HG03558 (cell line): ENCODE measurements at regions not wholly inside any gene's neighbourhood (a gene's known extent, or its start where the extent isn't known, plus 50 kb on each side); places are given as distances from the start of the nearest gene placed in this dataset.
"Not testable (repeated sequence)": the region's sequence is repeated elsewhere in the genome, so short reads cannot be mapped to it uniquely, and the experiment has no call there.

Source experiments
- ATAC-seq: cut with Tn5 transposase; IDR thresholded peaks from one replicate; pipeline ENCODE4 v1.9.1; 2021; ENCODE audit warnings: moderate number of reproducible peaks; ENCODE audit not compliant: unreplicated experiment; ENCODE audit errors: extremely low read depth

GRCh38 chr10:8172604-8173003, 118.1 kb downstream of the GATA3 start:
- no peak for ATAC-seq

GRCh38 chr10:8173243-8173865, 118.9 kb downstream of the GATA3 start:
- ATAC-seq, result no peak

GRCh38 chr10:8173866-8174243, 119.4 kb downstream of the GATA3 start:
- ATAC-seq, result no peak

GRCh38 chr10:8174762-8175161, 120.3 kb downstream of the GATA3 start:
- ATAC-seq, result no peak

GRCh38 chr10:8177526-8177925, 123.0 kb downstream of the GATA3 start:
- ATAC-seq, result not testable (repeated sequence)

GRCh38 chr10:8179773-8180172, 125.3 kb downstream of the GATA3 start:
- not testable (repeated sequence) for ATAC-seq

GRCh38 chr10:8180360-8181109, 126.0 kb downstream of the GATA3 start:
- ATAC-seq, result no peak

GRCh38 chr10:8181496-8182157, 127.1 kb downstream of the GATA3 start:
- no peak for ATAC-seq

- no peak for ATAC-seq
These were observed 128.3 kb downstream of the GATA3 start for GRCh38 chr10:8182806-8183205.

GRCh38 chr10:8183241-8183704, 128.8 kb downstream of the GATA3 start:
- ATAC-seq, result no peak

- ATAC-seq, result no peak
These were observed 132.7 kb downstream of the GATA3 start for GRCh38 chr10:8187171-8187666.

GRCh38 chr10:8189458-8189857, 135.0 kb downstream of the GATA3 start:
- ATAC-seq, result no peak

- no peak for ATAC-seq
These were observed 137.8 kb downstream of the GATA3 start for GRCh38 chr10:8192301-8192700.

- ATAC-seq, result no peak
These were observed 139.1 kb downstream of the GATA3 start for GRCh38 chr10:8193546-8193945.

- no peak for ATAC-seq
These were observed 139.6 kb downstream of the GATA3 start for GRCh38 chr10:8194050-8194449.

GRCh38 chr10:8206882-8207281, 152.4 kb downstream of the GATA3 start:
- no peak for ATAC-seq

GRCh38 chr10:8211631-8212030, 157.1 kb downstream of the GATA3 start:
- ATAC-seq, result no peak

GRCh38 chr10:8213735-8214134, 159.2 kb downstream of the GATA3 start:
- no peak for ATAC-seq

GRCh38 chr10:8214587-8214986, 160.1 kb downstream of the GATA3 start:
- ATAC-seq, result no peak

- no peak for ATAC-seq
These were observed 162.4 kb downstream of the GATA3 start for GRCh38 chr10:8216893-8217292.

- no peak for ATAC-seq
These were observed 167.0 kb downstream of the GATA3 start for GRCh38 chr10:8221451-8221850.
